Mesendoderm (in vitro differentiated cells): ENCODE measurements at regions not wholly inside any gene's neighbourhood (a gene's known extent, or its start where the extent isn't known, plus 50 kb on each side); places are given as distances from the start of the nearest gene placed in this dataset.

ENCODE experiments used
- DNase-seq: peaks from one replicate; pipeline ENCODE4 v3.0.0; 2013
- H2AK5ac ChIP-seq: 2 replicates; pipeline ENCODE4 v1.6.1; 2013; ENCODE audit warnings: low read length, inconsistent platforms
- H2BK120ac ChIP-seq: 2 replicates; pipeline ENCODE4 v1.6.1; 2013; ENCODE audit warnings: low read depth, mild to moderate bottlenecking, low read length, moderate library complexity, mixed read lengths
- H2BK15ac ChIP-seq: replicated peaks from 2 replicates; pipeline ENCODE4 v1.6.1; 2013; ENCODE audit warnings: low read depth, mild to moderate bottlenecking, moderate library complexity
- H2BK5ac ChIP-seq: 2 replicates; pipeline ENCODE4 v1.6.1; 2013; ENCODE audit warnings: low read length, inconsistent platforms
- H3K18ac ChIP-seq: 2 replicates; pipeline ENCODE4 v1.6.1; 2013; ENCODE audit warnings: mild to moderate bottlenecking, low read length, mixed read lengths
- H3K23ac ChIP-seq: one replicate; pipeline ENCODE4 v1.6.1; 2013; ENCODE audit warnings: low read length
- H3K27ac ChIP-seq: 2 replicates; pipeline ENCODE4 v1.5.1; 2013; ENCODE audit warnings: low read depth, mild to moderate bottlenecking, inconsistent platforms, low read length, moderate library complexity
- H3K27me3 ChIP-seq: 2 replicates; pipeline ENCODE4 v1.6.1; 2013; ENCODE audit warnings: low read length, control low read depth, mild to moderate bottlenecking, inconsistent platforms; ENCODE audit not compliant: insufficient read depth, poor library complexity
- H3K36me3 ChIP-seq: 2 replicates; pipeline ENCODE4 v1.6.1; 2013; ENCODE audit warnings: low read length, inconsistent platforms; ENCODE audit not compliant: control insufficient read depth, insufficient read depth
- H3K4ac ChIP-seq: one replicate; pipeline ENCODE4 v1.6.1; 2013; ENCODE audit warnings: low read depth, mild to moderate bottlenecking, low read length, moderate library complexity
- H3K4me1 ChIP-seq: 2 replicates; pipeline ENCODE4 v1.6.1; 2013; ENCODE audit warnings: low read depth, low read length, inconsistent platforms; ENCODE audit not compliant: control insufficient read depth
- H3K4me2 ChIP-seq: 2 replicates; pipeline ENCODE4 v1.6.1; 2013; ENCODE audit warnings: low read length
- H3K4me3 ChIP-seq: 2 replicates; pipeline ENCODE4 v1.5.1; 2013; ENCODE audit warnings: mild to moderate bottlenecking, low read length
- H3K56ac ChIP-seq: one replicate; pipeline ENCODE4 v1.6.1; 2013; ENCODE audit warnings: low read length
- H3K79me1 ChIP-seq: 2 replicates; pipeline ENCODE4 v1.6.1; 2013; ENCODE audit warnings: low read length, inconsistent platforms
- H3K79me2 ChIP-seq: 2 replicates; pipeline ENCODE4 v1.6.1; 2013; ENCODE audit warnings: mild to moderate bottlenecking, low read length; ENCODE audit not compliant: control insufficient read depth, insufficient read depth
- H3K9ac ChIP-seq: 2 replicates; pipeline ENCODE4 v1.6.1; 2013; ENCODE audit warnings: low read length, inconsistent platforms
- H4K5ac ChIP-seq: one replicate; pipeline ENCODE4 v1.6.1; 2013; ENCODE audit warnings: low read length
- H4K8ac ChIP-seq: one replicate; pipeline ENCODE4 v1.6.1; 2013; ENCODE audit warnings: low read depth, mild to moderate bottlenecking, control low read depth, low read length, moderate library complexity
- WGBS: extraction: QIAGEN DNeasy Blood & Tissue Kit; methylation state at CpG from one replicate; pipeline ENCODE4 v1.1.7; 2013; ENCODE audit warnings: low lambda C conversion rate, missing lambda C conversion rate; ENCODE audit not compliant: insufficient coverage; ENCODE audit errors: extremely low coverage; 5-methylcytosine and 5-hydroxymethylcytosine counted together

DNA sequence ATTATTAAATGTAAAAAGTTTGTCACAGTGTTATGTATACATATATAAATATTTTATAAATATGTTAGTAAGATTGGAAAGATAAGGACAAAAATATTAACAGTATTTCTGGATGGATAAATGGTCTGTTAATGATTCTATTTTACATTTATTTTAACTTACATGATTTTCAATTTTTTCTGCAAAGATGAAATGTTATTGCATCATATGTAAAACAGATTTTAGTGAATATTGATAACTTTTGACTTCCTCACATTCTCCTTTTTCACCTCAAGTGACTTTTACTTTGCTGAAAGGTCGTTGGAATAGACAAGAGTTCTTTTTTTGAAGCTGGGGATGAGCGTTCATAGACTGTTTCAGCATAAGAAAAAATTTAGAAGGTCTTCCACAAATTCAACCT lies 1554.7 kb upstream of the TENM4 start:
- Histone ChIP-seq H3K4me1 (no peaks in the 10 kb centered on the region), H3K4me3 (no peak overlapping the region), H3K4ac (no peak overlapping the region), H3K56ac (no peak overlapping the region), H3K18ac (no peak overlapping the region), H2BK5ac (no peak overlapping the region), H2BK15ac (no peak overlapping the region), H3K27ac (no peak overlapping the region), H3K36me3 (no peaks in the 10 kb centered on the region), H3K23ac (no peak overlapping the region), H4K8ac (no peak overlapping the region), H2BK120ac (no peak overlapping the region), H3K27me3 (no peaks in the 10 kb centered on the region), H4K5ac (no peak overlapping the region), H3K4me2 (no peak overlapping the region), H3K9ac (no peak overlapping the region), H3K79me2 (no peaks in the 10 kb centered on the region), H2AK5ac (no peak overlapping the region), H3K79me1 (no peaks in the 10 kb centered on the region)
- WGBS: no CpG with 5 or more reads among the region's 2 CpGs
- no peak for DNase-seq

- Histone ChIP-seq H3K4me2 (no peak overlapping the region), H3K18ac (no peak overlapping the region), H3K4me3 (no peak overlapping the region), H2AK5ac (no peak overlapping the region), H2BK5ac (no peak overlapping the region), H3K9ac (no peak overlapping the region), H3K36me3 (no peaks in the 10 kb centered on the region), H3K56ac (no peak overlapping the region), H3K23ac (no peak overlapping the region), H2BK15ac (no peak overlapping the region), H3K79me1 (no peaks in the 10 kb centered on the region), H4K8ac (no peak overlapping the region), H2BK120ac (no peak overlapping the region), H3K4me1 (peaks cover 3% of the 10 kb centered on the region), H3K79me2 (no peaks in the 10 kb centered on the region), H3K4ac (no peak overlapping the region), H3K27ac (no peak overlapping the region), H3K27me3 (no peaks in the 10 kb centered on the region), H4K5ac (no peak overlapping the region)
- DNase-seq: peak; percentile 73
Measured at GRCh38 chr11:80993536-80993935, 1552.7 kb upstream of the TENM4 start.

- Histone ChIP-seq H3K56ac (no peak overlapping the region), H3K23ac (no peak overlapping the region), H3K27ac (no peak overlapping the region), H3K4me1 (peaks cover 3% of the 10 kb centered on the region), H3K4ac (no peak overlapping the region), H4K8ac (no peak overlapping the region), H3K4me2 (no peak overlapping the region), H3K18ac (no peak overlapping the region), H3K79me2 (no peaks in the 10 kb centered on the region), H3K9ac (no peak overlapping the region), H2BK120ac (peak overlapping the region; percentile 15), H3K79me1 (no peaks in the 10 kb centered on the region), H4K5ac (no peak overlapping the region), H3K4me3 (no peak overlapping the region), H2BK15ac (no peak overlapping the region), H2BK5ac (no peak overlapping the region), H2AK5ac (no peak overlapping the region), H3K36me3 (no peaks in the 10 kb centered on the region), H3K27me3 (no peaks in the 10 kb centered on the region)
- DNase-seq: no peak
- no CpG with 5 or more reads among the region's 2 CpGs for WGBS
Measured at GRCh38 chr11:80990885-80991284, 1550.1 kb upstream of the TENM4 start.

GRCh38 chr11:80987171-80987570 lies 1546.3 kb upstream of the TENM4 start:
- H3K79me1 ChIP-seq: no peaks in the 10 kb centered on the region
- H3K79me2 ChIP-seq: no peaks in the 10 kb centered on the region
- H4K8ac ChIP-seq: no peak overlapping the region
- H3K23ac ChIP-seq: no peak overlapping the region
- no peak overlapping the region for H4K5ac ChIP-seq
- no peak overlapping the region for H3K56ac ChIP-seq
- H3K27me3 ChIP-seq: no peaks in the 10 kb centered on the region
- no peak overlapping the region for H2BK5ac ChIP-seq
- no peak overlapping the region for H3K18ac ChIP-seq
- no CpG with 5 or more reads among the region's 1 CpG for WGBS
- no peaks in the 10 kb centered on the region for H3K36me3 ChIP-seq
- H2BK15ac ChIP-seq: no peak overlapping the region
- H2AK5ac ChIP-seq: no peak overlapping the region
- H3K4ac ChIP-seq: no peak overlapping the region
- H3K9ac ChIP-seq: no peak overlapping the region
- no peak overlapping the region for H3K4me2 ChIP-seq
- H2BK120ac ChIP-seq: no peak overlapping the region
- H3K4me3 ChIP-seq: no peak overlapping the region
- H3K4me1 ChIP-seq: peaks cover 3% of the 10 kb centered on the region
- H3K27ac ChIP-seq: no peak overlapping the region
- DNase-seq: no peak

GRCh38 chr11:80986421-80987074 lies 1545.7 kb upstream of the TENM4 start:
- Histone ChIP-seq H2BK15ac (no peak overlapping the region), H3K56ac (no peak overlapping the region), H2BK120ac (no peak overlapping the region), H2AK5ac (no peak overlapping the region), H3K4me1 (peaks cover 3% of the 10 kb centered on the region), H3K18ac (peak overlapping the region; percentile 60), H4K8ac (no peak overlapping the region), H4K5ac (no peak overlapping the region), H3K27ac (no peak overlapping the region), H3K79me1 (no peaks in the 10 kb centered on the region), H3K4ac (no peak overlapping the region), H3K9ac (no peak overlapping the region), H3K36me3 (no peaks in the 10 kb centered on the region), H3K4me3 (no peak overlapping the region), H3K27me3 (no peaks in the 10 kb centered on the region), H3K4me2 (no peak overlapping the region), H3K79me2 (no peaks in the 10 kb centered on the region), H2BK5ac (no peak overlapping the region), H3K23ac (no peak overlapping the region)
- no peak for DNase-seq
- WGBS: no CpG with 5 or more reads among the region's 1 CpG

- Histone ChIP-seq H2AK5ac (no peak overlapping the region), H3K4me3 (no peak overlapping the region), H3K36me3 (no peaks in the 10 kb centered on the region), H3K27me3 (no peaks in the 10 kb centered on the region), H3K23ac (no peak overlapping the region), H3K79me1 (no peaks in the 10 kb centered on the region), H3K4ac (no peak overlapping the region), H2BK120ac (no peak overlapping the region), H4K8ac (no peak overlapping the region), H2BK5ac (no peak overlapping the region), H3K18ac (no peak overlapping the region), H3K4me2 (no peak overlapping the region), H4K5ac (no peak overlapping the region), H3K4me1 (no peaks in the 10 kb centered on the region), H3K79me2 (no peaks in the 10 kb centered on the region), H3K9ac (no peak overlapping the region), H3K56ac (no peak overlapping the region), H3K27ac (no peak overlapping the region), H2BK15ac (no peak overlapping the region)
- no peak for DNase-seq
Measured at GRCh38 chr11:80980227-80980626, 1539.4 kb upstream of the TENM4 start.
